Cardiac muscle cell (in vitro differentiated cells and primary cell): ENCODE measurements at regions not wholly inside any gene's neighbourhood (a gene's known extent, or its start where the extent isn't known, plus 50 kb on each side); places are given as distances from the start of the nearest gene placed in this dataset.
"Not testable (repeated sequence)": the region's sequence is repeated elsewhere in the genome, so short reads cannot be mapped to it uniquely, and the experiment has no call there.

ENCODE experiments used
- DNase-seq, 2 donors: peaks; one replicate each; pipeline versions ENCODE4 v3.0.0 to v3.0.0-alpha.2; 2010 to 2017; ENCODE audit warnings: low read depth in 1 of 2, low spot score in 1 of 2
- H3K27ac ChIP-seq: fragments of 200-600 bp; sonication (generic); 2 replicates; pipeline ENCODE4 v1.5.1; 2016
- H3K27me3 ChIP-seq: fragments of 200-600 bp; sonication (generic); 2 replicates; pipeline ENCODE4 v1.6.0; 2016; ENCODE audit warnings: control low read depth
- H3K36me3 ChIP-seq: fragments of 200-600 bp; sonication (generic); 2 replicates; pipeline ENCODE4 v1.5.1; 2016; ENCODE audit warnings: control low read depth
- H3K4me1 ChIP-seq: fragments of 200-600 bp; sonication (generic); 2 replicates; pipeline ENCODE4 v1.8.1; 2017; ENCODE audit warnings: low read depth, mild to moderate bottlenecking, mixed run types
- H3K4me3 ChIP-seq: fragments of 200-600 bp; sonication (generic); 2 replicates; pipeline ENCODE4 v1.5.1; 2016; ENCODE audit warnings: mild to moderate bottlenecking
- H3K9me3 ChIP-seq: fragments of 200-600 bp; sonication (generic); 2 replicates; pipeline ENCODE4 v1.5.1; 2017; ENCODE audit warnings: low read depth, mild to moderate bottlenecking, control low read depth
- TF ChIP-seq, protein P1 (sequence below): IDR thresholded peaks from 2 replicates; pipeline ENCODE4 v1.5.1; 2012; ENCODE audit warnings: low read depth, mild to moderate bottlenecking, low read length

DNA sequence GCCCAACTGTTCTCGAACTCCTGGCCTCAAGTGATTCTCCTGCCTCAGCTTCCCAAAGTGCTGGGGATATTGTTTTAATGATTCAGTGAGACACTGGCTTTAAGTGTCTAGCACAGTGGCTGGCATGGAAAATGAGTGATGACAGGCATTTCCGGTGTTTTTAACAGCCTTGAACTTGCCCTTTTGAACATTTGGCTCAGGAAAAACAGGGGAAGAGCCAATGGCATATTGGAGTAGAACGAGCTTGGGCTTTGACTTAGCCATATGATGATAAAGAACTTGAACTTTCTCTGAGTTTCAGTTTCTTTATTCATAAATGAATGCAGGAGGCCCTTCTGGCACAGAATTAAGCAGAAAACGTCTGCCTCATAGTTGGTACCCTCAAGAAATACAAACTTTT, 145.0 kb upstream of the HS3ST4 start:
- no peaks in the 10 kb centered on the region for H3K9me3 ChIP-seq
- TF ChIP-seq, protein P1, sequence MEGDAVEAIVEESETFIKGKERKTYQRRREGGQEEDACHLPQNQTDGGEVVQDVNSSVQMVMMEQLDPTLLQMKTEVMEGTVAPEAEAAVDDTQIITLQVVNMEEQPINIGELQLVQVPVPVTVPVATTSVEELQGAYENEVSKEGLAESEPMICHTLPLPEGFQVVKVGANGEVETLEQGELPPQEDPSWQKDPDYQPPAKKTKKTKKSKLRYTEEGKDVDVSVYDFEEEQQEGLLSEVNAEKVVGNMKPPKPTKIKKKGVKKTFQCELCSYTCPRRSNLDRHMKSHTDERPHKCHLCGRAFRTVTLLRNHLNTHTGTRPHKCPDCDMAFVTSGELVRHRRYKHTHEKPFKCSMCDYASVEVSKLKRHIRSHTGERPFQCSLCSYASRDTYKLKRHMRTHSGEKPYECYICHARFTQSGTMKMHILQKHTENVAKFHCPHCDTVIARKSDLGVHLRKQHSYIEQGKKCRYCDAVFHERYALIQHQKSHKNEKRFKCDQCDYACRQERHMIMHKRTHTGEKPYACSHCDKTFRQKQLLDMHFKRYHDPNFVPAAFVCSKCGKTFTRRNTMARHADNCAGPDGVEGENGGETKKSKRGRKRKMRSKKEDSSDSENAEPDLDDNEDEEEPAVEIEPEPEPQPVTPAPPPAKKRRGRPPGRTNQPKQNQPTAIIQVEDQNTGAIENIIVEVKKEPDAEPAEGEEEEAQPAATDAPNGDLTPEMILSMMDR = no peak
- no peaks in the 10 kb centered on the region for H3K27me3 ChIP-seq
- H3K27ac ChIP-seq = no peak overlapping the region
- no peak for DNase-seq
- H3K4me3 ChIP-seq = no peak overlapping the region
- H3K36me3 ChIP-seq = no peaks in the 10 kb centered on the region
- H3K4me1 ChIP-seq = peaks cover 7% of the 10 kb centered on the region

DNA sequence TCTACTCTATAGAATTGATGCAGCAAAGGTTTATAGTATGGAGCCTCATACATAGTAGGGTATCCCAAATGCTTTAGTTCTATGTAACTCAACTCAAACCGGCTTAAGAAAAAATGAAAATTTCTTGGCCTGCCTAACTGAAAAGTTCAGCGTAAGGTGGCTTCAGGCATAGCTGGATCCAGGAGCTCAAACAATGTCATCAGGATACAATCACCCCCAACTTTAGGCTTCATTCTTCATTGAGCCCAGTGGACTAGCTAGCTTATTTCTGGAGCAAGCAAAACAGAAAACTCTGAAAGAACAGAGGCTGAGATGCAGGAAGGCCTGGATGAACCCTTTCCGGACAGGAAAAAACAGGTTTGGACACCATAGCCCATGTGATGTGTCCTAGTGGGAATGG, 147.5 kb upstream of the HS3ST4 start:
- Histone ChIP-seq H3K27me3 (no peaks in the 10 kb centered on the region), H3K4me3 (no peak overlapping the region), H3K4me1 (peaks cover 7% of the 10 kb centered on the region), H3K36me3 (no peaks in the 10 kb centered on the region), H3K9me3 (no peaks in the 10 kb centered on the region), H3K27ac (no peak overlapping the region)
- DNase-seq = no peak
- TF ChIP-seq, protein P1 = no peak

DNA sequence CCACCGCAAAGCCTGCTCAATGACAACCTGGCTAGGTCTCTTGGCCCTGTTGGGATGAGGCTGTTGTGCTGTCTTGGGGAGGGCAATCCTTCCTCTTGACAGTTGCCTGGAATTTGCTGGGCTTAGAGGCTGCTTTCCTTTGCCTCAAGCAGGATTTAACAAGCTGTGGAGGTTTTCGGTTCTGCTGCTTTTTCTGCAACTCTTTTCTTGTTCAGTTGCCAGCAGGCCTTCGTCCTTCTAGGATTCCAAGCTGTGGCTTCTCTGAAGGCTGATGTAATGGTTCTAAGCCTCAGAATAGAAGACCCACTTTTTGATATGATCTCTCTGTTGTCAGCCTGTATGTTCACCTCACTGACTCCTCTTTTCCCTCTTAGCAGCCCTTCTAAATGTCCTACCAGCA, 149.5 kb upstream of the HS3ST4 start:
- no peak for DNase-seq
- Histone ChIP-seq H3K9me3 (no peaks in the 10 kb centered on the region), H3K4me3 (no peak overlapping the region), H3K27me3 (no peaks in the 10 kb centered on the region), H3K4me1 (peaks cover 4% of the 10 kb centered on the region), H3K27ac (no peak overlapping the region), H3K36me3 (no peaks in the 10 kb centered on the region)
- TF ChIP-seq, protein P1 = no peak

DNA sequence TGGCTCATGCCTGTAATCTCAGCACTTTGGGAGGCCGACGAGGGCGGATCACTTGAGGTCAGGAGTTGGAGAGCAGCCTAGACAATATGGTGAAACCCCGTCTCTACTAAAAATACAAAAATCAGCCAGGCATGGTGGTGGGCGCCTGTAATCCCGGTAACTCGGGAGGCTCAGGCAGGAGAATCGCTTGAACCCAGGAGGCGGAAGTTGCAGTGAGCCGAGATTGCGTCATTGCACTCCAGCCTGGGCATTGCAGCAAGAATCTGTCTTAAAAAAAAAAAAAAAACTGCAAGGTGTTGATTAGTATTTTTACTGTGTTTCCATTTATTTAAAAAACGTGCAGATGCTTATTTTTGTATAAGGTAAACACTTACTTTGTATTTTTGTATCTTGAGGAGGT, 152.0 kb upstream of the HS3ST4 start:
- not testable (repeated sequence) for H3K4me3 ChIP-seq, H3K9me3 ChIP-seq, H3K36me3 ChIP-seq, H3K27me3 ChIP-seq, H3K4me1 ChIP-seq, DNase-seq, H3K27ac ChIP-seq

DNA sequence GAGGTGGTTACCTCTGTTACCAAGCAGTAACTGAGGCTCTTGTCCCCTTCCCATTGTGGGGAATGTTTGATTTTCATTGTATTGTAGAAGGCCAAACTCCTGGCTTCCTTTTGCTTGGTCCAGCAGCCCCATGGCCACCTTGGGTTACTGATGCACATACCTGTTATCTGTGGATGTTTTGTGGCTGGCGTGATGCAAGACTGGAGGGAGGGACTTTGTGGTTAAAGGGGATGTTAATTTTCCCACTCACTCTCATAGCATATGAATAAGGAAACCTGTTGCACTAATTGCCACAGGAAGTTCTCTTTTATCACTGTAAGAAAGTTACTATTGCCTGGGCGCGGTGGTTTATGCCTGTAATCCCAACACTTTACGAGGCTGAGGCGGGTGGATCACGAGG, 168.6 kb upstream of the HS3ST4 start:
- Histone ChIP-seq H3K36me3 (no peaks in the 10 kb centered on the region), H3K27ac (no peak overlapping the region), H3K4me1 (no peaks in the 10 kb centered on the region), H3K27me3 (no peaks in the 10 kb centered on the region), H3K9me3 (no peaks in the 10 kb centered on the region), H3K4me3 (no peak overlapping the region)
- no peak for DNase-seq
- TF ChIP-seq, protein P1 = no peak

DNA sequence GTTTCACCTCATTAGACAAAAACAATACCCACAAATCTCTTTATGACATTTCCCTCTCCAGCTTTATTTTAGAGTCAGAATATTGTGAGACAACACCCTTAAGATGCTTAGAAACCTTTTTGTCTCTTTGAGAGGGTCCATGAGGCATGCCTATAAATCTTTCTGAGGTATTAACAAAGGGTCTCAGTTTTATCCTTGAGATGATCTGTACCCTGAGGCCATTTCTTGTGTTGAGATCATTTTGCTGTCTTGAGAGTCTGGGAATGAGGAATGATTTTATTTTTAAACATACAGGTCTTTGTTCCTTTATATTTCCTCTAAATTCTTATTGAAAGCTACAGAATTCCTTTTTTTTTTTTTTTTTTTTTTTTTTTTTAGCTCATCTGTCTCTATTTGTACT, 179.7 kb upstream of the HS3ST4 start:
- H3K4me3 ChIP-seq = no peak overlapping the region
- H3K27me3 ChIP-seq = no peaks in the 10 kb centered on the region
- no peak overlapping the region for H3K27ac ChIP-seq
- no peaks in the 10 kb centered on the region for H3K36me3 ChIP-seq
- TF ChIP-seq, protein P1 = no peak
- no peak for DNase-seq
- no peaks in the 10 kb centered on the region for H3K4me1 ChIP-seq
- H3K9me3 ChIP-seq = no peaks in the 10 kb centered on the region
